ENCODE measurements at regions not wholly inside any gene's neighbourhood (a gene's known extent, or its start where the extent isn't known, plus 50 kb on each side); places are given as distances from the start of the nearest gene placed in this dataset.
"Not testable (repeated sequence)": the region's sequence is repeated elsewhere in the genome, so short reads cannot be mapped to it uniquely, and the experiment has no call there.

GRCh38 chr1:217067642-217068041, 344.4 kb upstream of the ESRRG start:
- peaks cover 3% of the 10 kb centered on the region for H3K9me3 Mint-ChIP-seq
- no peaks in the 10 kb centered on the region for H3K4me1 Mint-ChIP-seq
- no peak for DNase-seq
- H3K27ac Mint-ChIP-seq, result no peak overlapping the region
- H3K4me3 Mint-ChIP-seq, result no peak overlapping the region
- H3K27me3 Mint-ChIP-seq, result no peaks in the 10 kb centered on the region
- CTCF ChIA-PET, result no interaction called here
- no peaks in the 10 kb centered on the region for H3K36me3 Mint-ChIP-seq (ENCODE audit: low read depth)
- POLR2A ChIA-PET, result no interaction called here

- Mint-ChIP-seq H3K4me1 (no peaks in the 10 kb centered on the region), H3K4me3 (no peak overlapping the region), H3K9me3 (peaks cover 3% of the 10 kb centered on the region), H3K36me3 (ENCODE audit: low read depth) (no peaks in the 10 kb centered on the region), H3K27me3 (no peaks in the 10 kb centered on the region), H3K27ac (no peak overlapping the region)
- DNase-seq, result no peak
- POLR2A ChIA-PET, result no interaction called here
- CTCF ChIA-PET, result no interaction called here
Observed at GRCh38 chr1:217066794-217067193, 343.6 kb upstream of the ESRRG start.

- Mint-ChIP-seq H3K27ac (no peak overlapping the region), H3K9me3 (peaks cover 3% of the 10 kb centered on the region), H3K36me3 (ENCODE audit: low read depth) (no peaks in the 10 kb centered on the region), H3K4me3 (no peak overlapping the region), H3K27me3 (no peaks in the 10 kb centered on the region), H3K4me1 (no peaks in the 10 kb centered on the region)
- ChIA-PET CTCF (no interaction called here), POLR2A (no interaction called here)
- DNase-seq, result no peak
Observed at GRCh38 chr1:217063172-217063908, 340.1 kb upstream of the ESRRG start.

- peaks cover 3% of the 10 kb centered on the region for H3K9me3 Mint-ChIP-seq
- POLR2A ChIA-PET, result no interaction called here
- no peaks in the 10 kb centered on the region for H3K4me1 Mint-ChIP-seq
- no peak overlapping the region for H3K4me3 Mint-ChIP-seq
- no peaks in the 10 kb centered on the region for H3K27me3 Mint-ChIP-seq
- no peak overlapping the region for H3K27ac Mint-ChIP-seq
- CTCF ChIA-PET, result no interaction called here
- DNase-seq, result no peak
- H3K36me3 Mint-ChIP-seq (ENCODE audit: low read depth), result no peaks in the 10 kb centered on the region
Observed at GRCh38 chr1:217062586-217062985, 339.4 kb upstream of the ESRRG start.

GRCh38 chr1:217059401-217059800, 336.2 kb upstream of the ESRRG start:
- CTCF ChIA-PET, result no interaction called here
- POLR2A ChIA-PET, result no interaction called here
- DNase-seq, result no peak
- no peaks in the 10 kb centered on the region for H3K4me1 Mint-ChIP-seq
- no peak overlapping the region for H3K4me3 Mint-ChIP-seq
- H3K9me3 Mint-ChIP-seq, result no peaks in the 10 kb centered on the region
- H3K27ac Mint-ChIP-seq, result no peak overlapping the region
- H3K36me3 Mint-ChIP-seq (ENCODE audit: low read depth), result no peaks in the 10 kb centered on the region
- H3K27me3 Mint-ChIP-seq, result no peaks in the 10 kb centered on the region

GRCh38 chr1:217053676-217054075, 330.4 kb upstream of the ESRRG start:
- ChIA-PET POLR2A (no interaction called here), CTCF (no interaction called here)
- H3K27ac Mint-ChIP-seq, result no peak overlapping the region
- H3K36me3 Mint-ChIP-seq (ENCODE audit: low read depth), result no peaks in the 10 kb centered on the region
- H3K9me3 Mint-ChIP-seq, result peaks cover 3% of the 10 kb centered on the region
- H3K27me3 Mint-ChIP-seq, result no peaks in the 10 kb centered on the region
- no peak for DNase-seq
- no peaks in the 10 kb centered on the region for H3K4me1 Mint-ChIP-seq
- H3K4me3 Mint-ChIP-seq, result no peak overlapping the region

- no peak for DNase-seq
- no peaks in the 10 kb centered on the region for H3K36me3 Mint-ChIP-seq (ENCODE audit: low read depth)
- no peaks in the 10 kb centered on the region for H3K4me1 Mint-ChIP-seq
- H3K4me3 Mint-ChIP-seq, result no peak overlapping the region
- no peak overlapping the region for H3K27ac Mint-ChIP-seq
- ChIA-PET CTCF (no interaction called here), POLR2A (no interaction called here)
- no peaks in the 10 kb centered on the region for H3K27me3 Mint-ChIP-seq
- H3K9me3 Mint-ChIP-seq, result peaks cover 3% of the 10 kb centered on the region
Observed at GRCh38 chr1:217052626-217053025, 329.4 kb upstream of the ESRRG start.

GRCh38 chr1:217052196-217052595, 329.0 kb upstream of the ESRRG start:
- Mint-ChIP-seq H3K4me3 (no peak overlapping the region), H3K4me1 (no peaks in the 10 kb centered on the region), H3K36me3 (ENCODE audit: low read depth) (no peaks in the 10 kb centered on the region), H3K27ac (no peak overlapping the region), H3K27me3 (no peaks in the 10 kb centered on the region), H3K9me3 (peaks cover 3% of the 10 kb centered on the region)
- ChIA-PET CTCF (no interaction called here), POLR2A (no interaction called here)
- DNase-seq, result no peak

GRCh38 chr1:217049721-217050120, 326.5 kb upstream of the ESRRG start:
- peaks cover 3% of the 10 kb centered on the region for H3K9me3 Mint-ChIP-seq
- DNase-seq, result no peak
- H3K27ac Mint-ChIP-seq, result no peak overlapping the region
- H3K36me3 Mint-ChIP-seq (ENCODE audit: low read depth), result no peaks in the 10 kb centered on the region
- H3K4me1 Mint-ChIP-seq, result no peaks in the 10 kb centered on the region
- CTCF ChIA-PET, result no interaction called here
- H3K27me3 Mint-ChIP-seq, result no peaks in the 10 kb centered on the region
- POLR2A ChIA-PET, result no interaction called here
- no peak overlapping the region for H3K4me3 Mint-ChIP-seq

GRCh38 chr1:217049081-217049480, 325.9 kb upstream of the ESRRG start:
- no peak overlapping the region for H3K27ac Mint-ChIP-seq
- CTCF ChIA-PET, result no interaction called here
- H3K4me1 Mint-ChIP-seq, result no peaks in the 10 kb centered on the region
- H3K27me3 Mint-ChIP-seq, result no peaks in the 10 kb centered on the region
- no peak overlapping the region for H3K4me3 Mint-ChIP-seq
- DNase-seq, result no peak
- peaks cover 3% of the 10 kb centered on the region for H3K9me3 Mint-ChIP-seq
- POLR2A ChIA-PET, result no interaction called here
- no peaks in the 10 kb centered on the region for H3K36me3 Mint-ChIP-seq (ENCODE audit: low read depth)

GRCh38 chr1:217048104-217048707, 325.0 kb upstream of the ESRRG start:
- Mint-ChIP-seq H3K4me1 (no peaks in the 10 kb centered on the region), H3K9me3 (peaks cover 3% of the 10 kb centered on the region), H3K4me3 (no peak overlapping the region), H3K36me3 (ENCODE audit: low read depth) (no peaks in the 10 kb centered on the region), H3K27ac (no peak overlapping the region), H3K27me3 (no peaks in the 10 kb centered on the region)
- POLR2A ChIA-PET, result no interaction called here
- CTCF ChIA-PET, result no interaction called here
- no peak for DNase-seq

GRCh38 chr1:217040711-217041455, 317.7 kb upstream of the ESRRG start:
- Mint-ChIP-seq H3K4me3 (no peak overlapping the region), H3K27me3 (no peaks in the 10 kb centered on the region), H3K36me3 (ENCODE audit: low read depth) (no peaks in the 10 kb centered on the region), H3K9me3 (peaks cover 21% of the 10 kb centered on the region), H3K4me1 (no peaks in the 10 kb centered on the region), H3K27ac (no peak overlapping the region)
- CTCF ChIA-PET, result no interaction called here
- POLR2A ChIA-PET, result no interaction called here
- DNase-seq, result no peak

GRCh38 chr1:217039926-217040325, 316.7 kb upstream of the ESRRG start:
- Mint-ChIP-seq H3K4me3 (no peak overlapping the region), H3K4me1 (no peaks in the 10 kb centered on the region), H3K36me3 (ENCODE audit: low read depth) (no peaks in the 10 kb centered on the region), H3K27me3 (no peaks in the 10 kb centered on the region), H3K27ac (no peak overlapping the region), H3K9me3 (peaks cover 21% of the 10 kb centered on the region)
- CTCF ChIA-PET, result no interaction called here
- no peak for DNase-seq
- POLR2A ChIA-PET, result no interaction called here

- CTCF ChIA-PET; H3K4me3 Mint-ChIP-seq; DNase-seq; H3K27me3 Mint-ChIP-seq; H3K4me1 Mint-ChIP-seq; POLR2A ChIA-PET; H3K36me3 Mint-ChIP-seq (ENCODE audit: low read depth); H3K27ac Mint-ChIP-seq: not testable (repeated sequence)
- peaks cover 21% of the 10 kb centered on the region for H3K9me3 Mint-ChIP-seq
Observed at GRCh38 chr1:217039139-217039538, 315.9 kb upstream of the ESRRG start.
